ENCODE measurements at regions not wholly inside any gene's neighbourhood (a gene's known extent, or its start where the extent isn't known, plus 50 kb on each side); places are given as distances from the start of the nearest gene placed in this dataset.

GRCh38 chr9:87276327-87276841 is 221.3 kb upstream of the DAPK1 start:
- no peak for TF ChIP-seq POLR2A (IDR thresholded peaks at IDR 0.05; ENCODE audit: low read depth, low read length)
- TF ChIP-seq TAF1 (IDR thresholded peaks at IDR 0.05; ENCODE audit: borderline replicate concordance, low read depth, low read length), result no peak

Measured in GM12892 (cell line).